Mesodermal cell (in vitro differentiated cells): ENCODE measurements at regions not wholly inside any gene's neighbourhood (a gene's known extent, or its start where the extent isn't known, plus 50 kb on each side); places are given as distances from the start of the nearest gene placed in this dataset.

Source experiments
- H3K27ac ChIP-seq: 2 replicates; pipeline ENCODE4 v1.7.0; 2013; ENCODE audit warnings: mild to moderate bottlenecking, low read depth, low read length, moderate library complexity; ENCODE audit not compliant: severe bottlenecking
- H3K36me3 ChIP-seq: 2 replicates; pipeline ENCODE4 v1.7.1; 2013; ENCODE audit warnings: mild to moderate bottlenecking, low read length, moderate library complexity; ENCODE audit not compliant: control insufficient read depth, insufficient read depth
- H3K4me1 ChIP-seq: one replicate; pipeline ENCODE4 v1.7.1; 2013; ENCODE audit warnings: mild to moderate bottlenecking, low read length; ENCODE audit not compliant: insufficient read depth, control insufficient read depth, poor library complexity, severe bottlenecking
- H3K4me3 ChIP-seq: 2 replicates; pipeline ENCODE4 v1.7.0; 2013; ENCODE audit warnings: low read length, control low read depth, mild to moderate bottlenecking; ENCODE audit not compliant: insufficient read depth, poor library complexity, severe bottlenecking; ENCODE audit errors: extremely low read depth
- H3K9me3 ChIP-seq: 2 replicates; pipeline ENCODE4 v1.7.1; 2013; ENCODE audit warnings: mild to moderate bottlenecking, low read length, moderate library complexity; ENCODE audit not compliant: control insufficient read depth
- WGBS, 2 experiments: methylation state at CpG; one replicate each; pipeline ENCODE4 v1.1.5; 2013; ENCODE audit warnings: missing lambda C conversion rate in 2 of 2; ENCODE audit not compliant: insufficient coverage in 2 of 2; 5-methylcytosine and 5-hydroxymethylcytosine counted together

GRCh38 chr3:30437171-30437601 lies 169.2 kb upstream of the TGFBR2 start:
- Histone ChIP-seq H3K36me3 (no peaks in the 10 kb centered on the region), H3K27ac (no peak overlapping the region), H3K4me3 (no peak overlapping the region), H3K4me1 (peaks cover 4% of the 10 kb centered on the region), H3K9me3 (no peaks in the 10 kb centered on the region)
- 77 to 80% methylated on average over 3 of the region's 4 CpGs for WGBS, 2 experiments

- WGBS, 2 experiments: 90% methylated on average over 1 of the region's 2 CpGs; no CpG with 5 or more reads in 1 of the 2 experiments
- no peaks in the 10 kb centered on the region for H3K36me3 ChIP-seq
- no peaks in the 10 kb centered on the region for H3K9me3 ChIP-seq
- H3K4me3 ChIP-seq: no peak overlapping the region
- peaks cover 4% of the 10 kb centered on the region for H3K4me1 ChIP-seq
- H3K27ac ChIP-seq: no peak overlapping the region
Observed at GRCh38 chr3:30438126-30438525, 168.3 kb upstream of the TGFBR2 start.

GRCh38 chr3:30439451-30440053 lies 166.8 kb upstream of the TGFBR2 start:
- Histone ChIP-seq H3K4me1 (peaks cover 4% of the 10 kb centered on the region), H3K36me3 (no peaks in the 10 kb centered on the region), H3K9me3 (no peaks in the 10 kb centered on the region), H3K27ac (no peak overlapping the region), H3K4me3 (no peak overlapping the region)
- WGBS, 2 experiments: 92 to 96% methylated on average over 6 to 7 of the region's 9 CpGs

- Histone ChIP-seq H3K27ac (no peak overlapping the region), H3K9me3 (no peaks in the 10 kb centered on the region), H3K36me3 (no peaks in the 10 kb centered on the region), H3K4me3 (no peak overlapping the region), H3K4me1 (peaks cover 4% of the 10 kb centered on the region)
- WGBS, 2 experiments: 100% methylated on average over 1 of the region's 2 CpGs
Observed at GRCh38 chr3:30440147-30440604, 166.2 kb upstream of the TGFBR2 start.

GRCh38 chr3:30440880-30441279 lies 165.5 kb upstream of the TGFBR2 start:
- no peak overlapping the region for H3K4me3 ChIP-seq
- H3K4me1 ChIP-seq: peaks cover 4% of the 10 kb centered on the region
- no peaks in the 10 kb centered on the region for H3K36me3 ChIP-seq
- no peak overlapping the region for H3K27ac ChIP-seq
- H3K9me3 ChIP-seq: no peaks in the 10 kb centered on the region
- 70 to 80% methylated on average over 1 to 2 of the region's 3 CpGs for WGBS, 2 experiments

- Histone ChIP-seq H3K36me3 (no peaks in the 10 kb centered on the region), H3K27ac (no peak overlapping the region), H3K9me3 (no peaks in the 10 kb centered on the region), H3K4me1 (peaks cover 4% of the 10 kb centered on the region), H3K4me3 (no peak overlapping the region)
- 67% methylated on average over 1 of the region's 6 CpGs; no CpG with 5 or more reads in 1 of the 2 experiments for WGBS, 2 experiments
Observed at GRCh38 chr3:30443756-30444673, 162.4 kb upstream of the TGFBR2 start.

GRCh38 chr3:30448450-30449289 lies 157.7 kb upstream of the TGFBR2 start:
- 81 to 83% methylated on average over 3 of the region's 5 CpGs for WGBS, 2 experiments
- Histone ChIP-seq H3K36me3 (no peaks in the 10 kb centered on the region), H3K9me3 (no peaks in the 10 kb centered on the region), H3K27ac (no peak overlapping the region), H3K4me3 (no peak overlapping the region), H3K4me1 (no peaks in the 10 kb centered on the region)

GRCh38 chr3:30449290-30449632 lies 157.1 kb upstream of the TGFBR2 start:
- WGBS, 2 experiments: 75 to 89% methylated on average over 1 of the region's 1 CpG
- Histone ChIP-seq H3K9me3 (no peaks in the 10 kb centered on the region), H3K36me3 (no peaks in the 10 kb centered on the region), H3K27ac (no peak overlapping the region), H3K4me1 (no peaks in the 10 kb centered on the region), H3K4me3 (no peak overlapping the region)

GRCh38 chr3:30452446-30452845 lies 154.0 kb upstream of the TGFBR2 start:
- WGBS, 2 experiments: no CpG with 5 or more reads among the region's 3 CpGs
- H3K27ac ChIP-seq: no peak overlapping the region

GRCh38 chr3:30453360-30454039 lies 152.9 kb upstream of the TGFBR2 start:
- H3K36me3 ChIP-seq: no peaks in the 10 kb centered on the region
- H3K9me3 ChIP-seq: no peaks in the 10 kb centered on the region
- no peak overlapping the region for H3K4me3 ChIP-seq
- H3K4me1 ChIP-seq: no peaks in the 10 kb centered on the region
- WGBS, 2 experiments: 100% methylated on average over 1 of the region's 4 CpGs
- H3K27ac ChIP-seq: no peak overlapping the region

More at GRCh38 chr3:30452446-30452845, 154.0 kb upstream of the TGFBR2 start:
- Histone ChIP-seq H3K9me3 (no peaks in the 10 kb centered on the region), H3K4me3 (no peak overlapping the region), H3K36me3 (no peaks in the 10 kb centered on the region), H3K4me1 (no peaks in the 10 kb centered on the region)
